GM21390 (cell line): ENCODE measurements at regions not wholly inside any gene's neighbourhood (a gene's known extent, or its start where the extent isn't known, plus 50 kb on each side); places are given as distances from the start of the nearest gene placed in this dataset.
"Not testable (repeated sequence)": the region's sequence is repeated elsewhere in the genome, so short reads cannot be mapped to it uniquely, and the experiment has no call there.

Source experiments
- ATAC-seq: cut with Tn5 transposase; IDR thresholded peaks from one replicate; pipeline ENCODE4 v1.9.1; 2021; ENCODE audit not compliant: unreplicated experiment

DNA sequence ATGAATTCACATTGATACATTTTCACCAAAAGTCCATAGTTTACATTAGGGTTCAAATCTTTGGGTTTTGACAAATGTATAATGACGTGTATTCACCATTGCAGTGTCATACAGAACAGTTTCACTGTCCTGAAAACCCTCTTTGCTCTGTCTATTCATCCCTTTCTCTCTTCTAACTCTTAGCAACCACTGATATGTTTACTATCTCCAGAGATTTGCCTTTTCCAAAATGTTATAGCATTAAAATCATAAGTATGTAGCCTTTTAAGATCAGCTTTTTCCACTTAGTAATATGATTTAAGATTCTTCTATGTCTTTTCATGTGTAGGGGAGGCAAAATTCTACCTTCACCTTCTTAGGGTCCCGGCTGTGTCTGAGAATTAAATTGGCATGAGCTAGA lies 203.8 kb downstream of the TPRG1 start:
- no peak for ATAC-seq

DNA sequence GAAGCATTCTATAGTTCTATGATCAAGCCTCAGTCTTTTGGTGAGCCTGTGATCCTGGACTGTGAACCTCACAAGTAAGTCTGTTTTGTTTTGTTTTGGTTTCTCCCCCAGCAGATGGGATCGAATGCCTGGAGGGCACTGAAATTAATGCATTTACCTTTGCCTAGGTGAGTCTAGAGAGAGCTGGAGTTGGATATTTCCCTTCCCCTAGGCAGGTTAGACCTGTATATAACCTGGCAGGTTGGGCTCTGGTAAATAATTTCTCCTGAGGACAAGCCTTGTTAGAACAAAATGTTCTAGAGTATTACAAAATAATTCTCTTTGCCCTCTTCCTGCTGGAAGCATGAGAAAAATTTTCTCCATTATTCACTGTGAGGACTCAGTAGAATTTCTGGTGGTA lies 211.9 kb downstream of the TPRG1 start:
- no peak for ATAC-seq

DNA sequence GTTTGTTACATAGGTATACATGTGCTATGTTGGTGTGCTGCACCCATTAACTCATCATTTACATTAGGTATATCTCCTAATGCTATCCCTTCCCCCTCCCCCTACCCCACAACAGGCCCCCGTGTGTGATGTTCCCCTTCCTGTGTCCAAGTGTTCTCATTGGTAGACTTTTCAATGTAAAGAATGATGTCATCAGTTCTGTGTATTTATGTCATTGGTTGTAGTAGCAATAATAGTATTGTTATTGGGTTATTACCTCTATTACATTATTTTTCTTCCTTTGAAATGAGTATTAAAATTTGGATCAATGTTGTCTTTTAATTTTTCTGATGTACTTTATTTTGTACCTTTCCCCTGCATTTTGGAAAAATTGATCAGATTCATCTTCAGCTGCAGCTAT lies 214.1 kb downstream of the TPRG1 start:
- not testable (repeated sequence) for ATAC-seq

DNA sequence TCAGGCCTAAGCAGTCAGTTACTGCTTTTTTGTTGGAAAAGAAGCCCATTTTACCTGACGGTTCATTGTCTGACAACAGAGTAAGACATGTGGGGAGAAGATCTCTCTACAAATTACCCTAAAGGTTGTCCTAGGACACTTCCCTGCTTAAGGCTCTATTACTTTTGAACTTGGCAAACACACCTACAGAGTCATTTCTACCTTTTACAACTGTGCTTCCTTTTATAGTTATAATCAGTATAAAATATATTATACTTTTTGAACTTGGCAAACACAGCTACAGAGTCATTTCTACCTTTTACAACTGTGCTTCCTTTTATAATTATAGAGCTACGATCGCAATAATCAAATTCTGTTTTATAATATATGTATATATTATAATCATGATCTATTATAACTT lies 215.0 kb downstream of the TPRG1 start:
- no peak for ATAC-seq

DNA sequence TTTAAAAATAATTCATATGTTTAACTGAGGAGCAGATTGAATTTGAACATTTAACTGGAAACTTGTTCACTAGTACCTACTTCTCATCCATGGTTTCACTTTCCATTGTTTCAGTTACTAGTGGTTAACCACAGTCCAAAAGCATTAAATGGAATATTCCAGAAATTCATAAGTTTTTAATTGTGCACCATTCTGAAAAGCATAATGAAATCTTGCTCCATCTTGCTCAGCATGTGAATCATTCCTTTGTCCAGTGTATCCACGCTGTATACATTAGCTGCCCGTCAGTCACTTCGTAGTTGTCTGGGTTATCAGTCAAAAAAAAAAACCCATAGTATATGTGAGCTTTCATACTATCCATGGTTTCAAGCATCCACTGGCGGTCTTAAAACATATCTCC lies 217.6 kb downstream of the TPRG1 start:
- ATAC-seq, result no peak

- ATAC-seq, result no peak
Observed at GRCh38 chr3:189393598-189393997, 221.8 kb downstream of the TPRG1 start.

- peak; percentile 86 for ATAC-seq
Observed at GRCh38 chr3:189394599-189395121, 222.9 kb downstream of the TPRG1 start.

DNA sequence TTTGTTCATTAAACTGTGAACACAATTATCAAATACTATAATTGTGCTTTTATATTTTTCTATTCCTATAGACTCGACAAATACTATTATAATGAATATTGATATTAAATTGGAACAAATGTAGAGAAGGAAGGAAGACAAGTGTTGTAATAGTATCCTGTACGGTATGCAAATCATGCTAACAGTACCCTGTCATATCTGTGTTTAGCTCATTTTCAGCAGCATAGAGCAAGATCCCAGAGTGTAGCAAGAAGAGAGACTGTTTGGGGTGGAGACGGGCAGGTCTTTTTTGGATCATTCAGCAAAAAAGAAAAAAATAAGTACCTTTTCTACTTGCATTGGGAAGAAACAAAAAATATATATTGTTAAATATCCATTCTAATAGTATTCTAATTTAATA lies 224.1 kb downstream of the TPRG1 start:
- no peak for ATAC-seq

- no peak for ATAC-seq
Observed at GRCh38 chr3:189398656-189399055, 226.9 kb downstream of the TPRG1 start.

- no peak for ATAC-seq
Observed at GRCh38 chr3:189401196-189401595, 229.4 kb downstream of the TPRG1 start.

DNA sequence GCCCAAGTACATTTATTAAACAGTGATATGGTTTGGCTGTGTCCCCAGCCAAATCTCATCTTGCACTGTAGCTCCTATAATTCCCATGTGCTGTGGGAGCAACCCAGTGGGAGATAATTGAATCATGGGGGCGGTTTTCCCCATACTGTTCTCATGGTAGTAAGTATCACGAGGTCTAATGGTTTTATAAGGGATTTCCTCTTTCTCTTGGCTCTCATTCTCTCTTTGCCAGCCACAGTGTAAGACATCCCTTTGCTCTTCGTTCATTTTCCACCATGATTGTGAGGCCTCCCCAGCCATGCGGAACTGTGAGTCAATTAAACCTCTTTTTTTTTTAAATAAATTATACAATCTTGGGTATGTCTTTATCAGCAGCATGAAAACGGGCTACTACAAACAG lies 228.0 kb upstream of the TP63 start:
- no peak for ATAC-seq

DNA sequence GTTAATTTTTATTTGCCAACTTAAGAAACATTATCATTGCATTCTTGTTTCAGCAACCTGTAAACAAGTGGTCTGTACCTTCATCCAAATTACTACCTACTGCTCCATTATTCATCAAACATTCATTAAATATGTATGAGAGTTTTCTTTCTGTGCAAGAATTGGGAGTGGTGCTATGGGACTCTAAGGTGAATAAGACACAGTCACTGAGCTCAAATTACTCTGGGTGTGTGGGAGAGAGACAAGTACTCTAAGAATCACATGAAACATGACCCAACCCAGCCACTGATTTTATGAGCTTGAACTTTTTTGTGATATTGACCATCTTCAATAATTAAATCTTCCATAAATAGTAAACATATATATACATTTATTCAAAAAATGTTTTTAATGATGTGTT lies 227.2 kb upstream of the TP63 start:
- no peak for ATAC-seq

DNA sequence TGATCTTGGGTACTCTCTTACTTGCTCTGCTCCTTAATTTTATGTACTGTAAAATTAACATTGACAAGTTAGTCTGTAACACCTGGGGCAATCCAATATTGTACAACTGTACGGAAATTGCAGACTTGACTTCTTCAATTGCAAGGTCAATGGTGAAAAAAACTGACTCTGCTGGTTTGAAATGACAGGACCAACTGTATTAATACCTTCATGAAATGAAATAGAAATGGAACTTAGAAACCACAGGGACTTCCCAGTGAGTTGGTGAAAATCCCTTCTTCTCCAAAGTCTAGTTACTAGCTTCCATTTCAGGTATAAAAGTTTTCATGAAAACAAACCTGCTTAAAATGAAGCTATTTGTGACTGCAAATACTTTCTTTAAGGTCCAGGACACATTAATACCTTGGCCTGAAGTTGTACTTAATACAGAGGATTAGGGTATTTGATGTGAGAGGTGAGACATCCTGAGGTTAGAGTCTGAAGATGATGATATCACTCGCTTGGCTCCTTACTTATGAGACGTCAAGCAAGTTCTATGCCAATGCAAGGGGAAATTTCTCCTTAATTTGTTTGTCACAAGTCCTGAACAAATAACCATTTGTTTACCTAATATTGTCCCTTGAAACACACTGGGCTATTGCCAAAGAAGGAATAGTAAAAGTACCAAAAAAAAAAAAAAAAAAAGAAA lies 226.2 kb upstream of the TP63 start:
- ATAC-seq, result no peak

GRCh38 chr3:189406148-189406547 lies 225.0 kb upstream of the TP63 start:
- ATAC-seq, result no peak

- ATAC-seq, result no peak
Observed at GRCh38 chr3:189410522-189410921, 220.7 kb upstream of the TP63 start.

DNA sequence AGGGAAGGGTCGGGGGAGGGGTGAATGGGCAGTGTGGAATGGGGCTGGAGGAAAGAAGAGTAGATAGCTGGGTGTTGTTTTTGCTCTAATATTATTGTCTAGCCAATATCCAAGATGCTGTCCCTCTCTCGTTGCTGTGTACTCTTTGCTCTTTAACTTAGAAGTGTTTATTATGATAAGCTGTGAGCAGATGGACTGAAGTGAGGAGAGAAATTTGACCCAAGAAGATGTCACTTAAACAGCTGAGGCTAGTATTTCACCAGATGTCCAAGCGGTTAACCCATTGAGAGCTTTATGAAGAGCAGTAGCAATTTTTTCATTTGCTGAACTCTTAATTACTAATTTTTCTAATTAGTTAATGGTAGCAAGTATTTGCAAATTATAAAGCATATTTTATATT lies 212.2 kb upstream of the TP63 start:
- ATAC-seq, result no peak

DNA sequence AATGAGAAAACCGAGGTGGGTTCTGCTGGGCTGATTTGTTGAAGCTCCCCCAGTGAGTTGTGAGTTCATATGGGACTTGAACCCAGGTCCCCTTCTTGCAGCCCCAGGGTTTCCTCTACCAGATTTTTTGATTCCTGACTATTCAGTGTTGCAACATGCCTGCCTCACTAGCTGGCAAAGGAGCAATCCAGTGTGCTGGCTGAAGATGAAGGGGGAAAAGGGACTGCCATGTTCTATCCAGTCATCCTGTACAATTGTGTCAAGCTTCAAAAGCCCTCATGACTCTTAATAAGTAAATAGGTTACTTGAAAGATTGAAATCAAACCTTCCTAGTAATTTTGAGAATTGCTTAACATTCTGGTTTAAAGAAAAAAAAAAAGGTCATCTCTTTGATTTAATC lies 211.5 kb upstream of the TP63 start:
- ATAC-seq, result no peak

- no peak for ATAC-seq
Observed at GRCh38 chr3:189424922-189425321, 206.3 kb upstream of the TP63 start.

DNA sequence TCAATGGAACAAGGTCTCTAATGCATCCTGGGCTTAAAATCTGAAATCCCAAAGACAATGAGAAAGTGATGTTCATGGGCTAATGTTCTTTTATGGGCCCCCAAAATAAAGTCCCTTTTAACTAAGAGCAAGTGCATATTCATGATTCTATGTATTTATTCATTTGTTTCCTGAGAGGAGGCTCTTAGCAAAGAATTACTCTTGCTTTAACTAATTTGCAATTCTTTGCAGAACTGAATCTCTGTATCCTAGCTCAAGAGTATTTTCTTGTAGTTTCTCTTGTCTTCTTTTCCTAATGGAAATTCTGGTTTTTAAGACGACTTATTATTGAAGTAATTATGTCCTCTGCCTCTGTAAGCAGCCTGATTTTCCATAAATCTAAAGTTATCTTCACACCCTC lies 202.2 kb upstream of the TP63 start:
- ATAC-seq, result no peak

GRCh38 chr3:189430166-189430565 lies 201.0 kb upstream of the TP63 start:
- ATAC-seq, result no peak

- not testable (repeated sequence) for ATAC-seq
Observed at GRCh38 chr3:189442257-189442656, 188.9 kb upstream of the TP63 start.

GRCh38 chr3:189446959-189447560 lies 184.1 kb upstream of the TP63 start:
- ATAC-seq, result no peak

GRCh38 chr3:189449084-189449483 lies 182.1 kb upstream of the TP63 start:
- no peak for ATAC-seq
